DND-41 (cell line): ENCODE measurements at regions not wholly inside any gene's neighbourhood (a gene's known extent, or its start where the extent isn't known, plus 50 kb on each side); places are given as distances from the start of the nearest gene placed in this dataset.

Source experiments
- ATAC-seq: fragments of 200-7000 bp; cut with Tn5 transposase; 3 replicates; pipeline ENCODE4 v1.9.1; 2021; ENCODE audit warnings: low read depth; ENCODE audit not compliant: insufficient read depth
- DNase-seq: peaks from one replicate; pipeline ENCODE4 v3.0.0-alpha.2; 2020
- H2AFZ ChIP-seq: 2 replicates; pipeline ENCODE4 v1.6.0; 2012; ENCODE audit warnings: low read depth, low read length
- H3K27ac ChIP-seq: 2 replicates; pipeline ENCODE4 v1.5.1; 2012; ENCODE audit warnings: low read length, inconsistent platforms
- H3K27me3 ChIP-seq: fragments of 200-600 bp; sonication (generic); 2 replicates; pipeline ENCODE4 v1.6.0; 2012; ENCODE audit warnings: low read length, mild to moderate bottlenecking, inconsistent platforms; ENCODE audit not compliant: insufficient read depth, poor library complexity
- H3K36me3 ChIP-seq: 2 replicates; pipeline ENCODE4 v1.5.1; 2012; ENCODE audit warnings: low read length, inconsistent platforms; ENCODE audit not compliant: insufficient read depth
- H3K4me1 ChIP-seq: 2 replicates; pipeline ENCODE4 v1.5.1; 2012; ENCODE audit warnings: mild to moderate bottlenecking, low read length; ENCODE audit not compliant: insufficient read depth
- H3K4me2 ChIP-seq: 2 replicates; pipeline ENCODE4 v1.6.0; 2012; ENCODE audit warnings: mild to moderate bottlenecking, moderate library complexity, low read length, inconsistent platforms; ENCODE audit not compliant: insufficient read depth
- H3K4me3 ChIP-seq, 2 experiments: fragments of 200-600 bp in 1 of 2; shearing (Covaris generic) in 1 of 2; 2 replicates each; pipeline ENCODE4 v1.5.1; 2012 to 2016; ENCODE audit warnings: inconsistent platforms in 2 of 2, low read length in 2 of 2, mild to moderate bottlenecking in 2 of 2, low read depth in 1 of 2, moderate library complexity in 1 of 2
- H3K79me2 ChIP-seq: 2 replicates; pipeline ENCODE4 v1.6.0; 2012; ENCODE audit warnings: low read length, inconsistent platforms; ENCODE audit not compliant: insufficient read depth
- H3K9ac ChIP-seq: 2 replicates; pipeline ENCODE4 v1.6.0; 2012; ENCODE audit warnings: low read depth, mild to moderate bottlenecking, inconsistent platforms, low read length, moderate library complexity
- H3K9me3 ChIP-seq: 2 replicates; pipeline ENCODE4 v1.5.1; 2012; ENCODE audit warnings: low read length, moderate library complexity, mild to moderate bottlenecking, inconsistent platforms; ENCODE audit not compliant: insufficient read depth, severe bottlenecking
- H4K20me1 ChIP-seq: 2 replicates; pipeline ENCODE4 v1.6.0; 2012; ENCODE audit warnings: low read length; ENCODE audit not compliant: insufficient read depth
- EZH2 ChIP-seq: IDR thresholded peaks from 3 replicates; pipeline ENCODE4 v1.6.1; 2012; ENCODE audit warnings: borderline replicate concordance, low read depth, mild to moderate bottlenecking, moderate library complexity, low read length, inconsistent platforms; ENCODE audit not compliant: severe bottlenecking
- TF ChIP-seq, protein P1 (sequence below): IDR thresholded peaks from 2 replicates; pipeline ENCODE4 v1.5.1; 2012; ENCODE audit warnings: borderline replicate concordance, low read length, moderate library complexity, mild to moderate bottlenecking; ENCODE audit not compliant: poor library complexity, severe bottlenecking; ENCODE audit errors: extremely low read depth

DNA sequence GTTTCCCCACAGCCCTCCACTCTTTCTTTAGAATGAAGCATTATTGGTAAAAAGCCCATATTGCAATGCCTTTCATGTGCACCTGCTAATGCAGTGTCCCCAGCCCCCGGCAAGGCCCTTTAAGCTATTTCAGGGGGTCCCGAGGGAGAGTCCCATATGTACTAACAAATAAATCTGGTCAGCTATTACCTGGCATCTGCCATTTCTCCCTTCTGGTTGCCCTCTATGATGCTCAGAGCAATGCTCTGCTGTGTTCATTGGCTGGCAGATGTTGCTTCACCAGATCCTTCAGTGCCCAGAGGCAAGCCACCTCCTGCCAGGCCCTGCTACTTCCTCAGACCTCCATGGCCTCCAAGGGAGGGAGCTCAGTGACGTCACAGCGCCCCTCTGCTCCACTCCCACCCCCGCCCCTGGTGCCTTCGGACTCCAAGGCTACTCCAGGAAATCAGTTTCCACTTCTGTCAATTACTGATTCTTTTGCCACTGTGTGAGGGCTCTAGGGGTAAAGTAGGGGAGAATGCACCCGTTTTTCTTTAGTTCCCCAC is 201.1 kb upstream of the GLRA1 start:
- Histone ChIP-seq H2AFZ (no peak overlapping the region), H3K36me3 (no peaks in the 10 kb centered on the region), H3K27ac (no peak overlapping the region), H3K9me3 (no peaks in the 10 kb centered on the region), H3K4me3 (no peak overlapping the region), H3K9ac (no peak overlapping the region), H4K20me1 (no peaks in the 10 kb centered on the region), H3K4me1 (no peaks in the 10 kb centered on the region), H3K4me2 (no peak overlapping the region), H3K27me3 (peaks cover 2% of the 10 kb centered on the region), H3K79me2 (no peaks in the 10 kb centered on the region)
- DNase-seq (no peak), ATAC-seq (no peak)
- no peak for TF ChIP-seq EZH2
- TF ChIP-seq, protein P1, sequence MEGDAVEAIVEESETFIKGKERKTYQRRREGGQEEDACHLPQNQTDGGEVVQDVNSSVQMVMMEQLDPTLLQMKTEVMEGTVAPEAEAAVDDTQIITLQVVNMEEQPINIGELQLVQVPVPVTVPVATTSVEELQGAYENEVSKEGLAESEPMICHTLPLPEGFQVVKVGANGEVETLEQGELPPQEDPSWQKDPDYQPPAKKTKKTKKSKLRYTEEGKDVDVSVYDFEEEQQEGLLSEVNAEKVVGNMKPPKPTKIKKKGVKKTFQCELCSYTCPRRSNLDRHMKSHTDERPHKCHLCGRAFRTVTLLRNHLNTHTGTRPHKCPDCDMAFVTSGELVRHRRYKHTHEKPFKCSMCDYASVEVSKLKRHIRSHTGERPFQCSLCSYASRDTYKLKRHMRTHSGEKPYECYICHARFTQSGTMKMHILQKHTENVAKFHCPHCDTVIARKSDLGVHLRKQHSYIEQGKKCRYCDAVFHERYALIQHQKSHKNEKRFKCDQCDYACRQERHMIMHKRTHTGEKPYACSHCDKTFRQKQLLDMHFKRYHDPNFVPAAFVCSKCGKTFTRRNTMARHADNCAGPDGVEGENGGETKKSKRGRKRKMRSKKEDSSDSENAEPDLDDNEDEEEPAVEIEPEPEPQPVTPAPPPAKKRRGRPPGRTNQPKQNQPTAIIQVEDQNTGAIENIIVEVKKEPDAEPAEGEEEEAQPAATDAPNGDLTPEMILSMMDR, result no peak

GRCh38 chr5:152124409-152125041 is 199.9 kb upstream of the GLRA1 start:
- no peak overlapping the region for H2AFZ ChIP-seq
- DNase-seq, result no peak
- no peaks in the 10 kb centered on the region for H3K9me3 ChIP-seq
- H3K36me3 ChIP-seq, result no peaks in the 10 kb centered on the region
- H3K27ac ChIP-seq, result no peak overlapping the region
- H3K4me1 ChIP-seq, result no peaks in the 10 kb centered on the region
- H3K4me3 ChIP-seq, result no peak overlapping the region
- no peaks in the 10 kb centered on the region for H4K20me1 ChIP-seq
- no peaks in the 10 kb centered on the region for H3K79me2 ChIP-seq
- ATAC-seq, result no peak
- H3K4me2 ChIP-seq, result no peak overlapping the region
- TF ChIP-seq, protein P1, result no peak
- TF ChIP-seq EZH2, result no peak
- no peak overlapping the region for H3K9ac ChIP-seq
- peaks cover 6% of the 10 kb centered on the region for H3K27me3 ChIP-seq

DNA sequence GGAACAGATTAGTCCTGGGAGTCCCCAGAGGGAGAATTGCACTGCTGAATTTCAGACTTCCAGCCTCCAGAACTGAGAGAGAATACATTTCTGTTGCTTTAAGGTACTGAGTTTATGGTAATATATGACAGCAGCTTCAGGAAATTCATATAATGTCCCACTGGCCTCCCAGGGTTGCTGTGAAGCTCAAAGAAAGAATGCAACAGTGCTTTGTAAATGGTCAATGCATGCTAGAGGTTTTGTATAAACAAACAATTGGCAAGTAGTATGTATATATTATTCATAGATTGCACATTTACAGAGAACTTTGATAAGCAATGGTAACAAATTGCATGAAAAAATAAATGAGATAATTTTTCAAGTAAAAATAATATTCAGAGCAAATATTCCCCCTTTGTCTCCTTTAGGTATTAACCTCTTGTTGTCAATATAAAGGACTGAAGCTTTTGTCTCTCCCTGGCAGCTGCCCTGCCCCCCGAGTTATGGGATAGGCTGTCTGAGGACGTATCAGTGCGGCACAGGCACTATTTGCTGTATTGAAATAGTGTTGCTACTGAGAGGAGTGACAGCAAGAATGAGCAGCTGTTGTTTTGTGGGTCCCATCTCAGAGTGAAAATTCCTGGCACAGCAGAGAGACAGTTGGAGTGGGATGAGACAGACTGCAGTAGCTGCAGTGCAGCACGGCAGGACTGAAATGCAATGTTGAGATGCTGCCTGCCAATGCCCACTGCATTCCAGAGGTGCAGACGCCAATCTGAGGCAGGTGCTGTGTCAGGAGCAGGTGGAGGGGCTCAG is 194.2 kb upstream of the GLRA1 start:
- H3K9ac ChIP-seq, result no peak overlapping the region
- no peaks in the 10 kb centered on the region for H3K79me2 ChIP-seq
- TF ChIP-seq, protein P1, result no peak
- TF ChIP-seq EZH2, result no peak
- no peak for ATAC-seq
- H3K27ac ChIP-seq, result no peak overlapping the region
- peaks cover 13% of the 10 kb centered on the region for H3K27me3 ChIP-seq
- no peak overlapping the region for H3K4me2 ChIP-seq
- DNase-seq, result no peak
- no peak overlapping the region for H2AFZ ChIP-seq
- H3K4me3 ChIP-seq, result no peak overlapping the region
- H3K4me1 ChIP-seq, result no peaks in the 10 kb centered on the region
- H4K20me1 ChIP-seq, result no peaks in the 10 kb centered on the region
- H3K36me3 ChIP-seq, result no peaks in the 10 kb centered on the region
- H3K9me3 ChIP-seq, result no peaks in the 10 kb centered on the region
